ENCODE measurements at regions not wholly inside any gene's neighbourhood (a gene's known extent, or its start where the extent isn't known, plus 50 kb on each side); places are given as distances from the start of the nearest gene placed in this dataset.
A peak's percentile ranks its signal among the peaks of the same experiment; 100 is the strongest.
"Not testable (repeated sequence)": the region's sequence is repeated elsewhere in the genome, so short reads cannot be mapped to it uniquely, and the experiment has no call there.

- H3K9me3 ChIP-seq (replicated peaks) = no peaks in the 10 kb centered on the region
- H3K4me1 ChIP-seq = peaks cover 2% of the 10 kb centered on the region
- no peak overlapping the region for H3K4me3 ChIP-seq
- no peaks in the 10 kb centered on the region for H3K27me3 ChIP-seq
- H3K27ac ChIP-seq = no peak overlapping the region
- no peaks in the 10 kb centered on the region for H3K36me3 ChIP-seq
- no peak for DNase-seq
Observed at GRCh38 chr2:167857416-167857815, 390.0 kb downstream of the STK39 start.

DNA sequence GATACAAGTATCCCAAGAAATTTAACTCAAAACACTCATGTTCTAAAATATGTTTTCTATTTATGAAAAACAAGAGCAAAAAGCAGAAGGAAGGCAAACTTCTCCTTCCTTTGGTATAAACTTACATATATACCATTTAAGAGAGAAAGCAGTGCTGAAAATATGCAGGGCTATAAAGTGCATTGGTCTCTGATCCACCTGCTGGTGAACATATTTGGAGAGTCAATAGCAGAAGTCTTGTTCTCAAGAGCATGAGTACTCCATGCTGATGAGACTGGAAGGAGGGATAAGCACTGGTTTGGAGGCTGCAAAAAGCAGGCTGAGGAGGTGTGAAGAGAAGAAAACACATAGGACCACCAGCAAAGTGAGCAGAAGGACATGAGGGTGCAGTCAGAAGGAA is 391.2 kb downstream of the STK39 start:
- H3K4me1 ChIP-seq = no peaks in the 10 kb centered on the region
- H3K27me3 ChIP-seq = no peaks in the 10 kb centered on the region
- DNase-seq = no peak
- no peaks in the 10 kb centered on the region for H3K36me3 ChIP-seq
- H3K9me3 ChIP-seq (replicated peaks) = no peaks in the 10 kb centered on the region
- H3K27ac ChIP-seq = no peak overlapping the region
- no peak overlapping the region for H3K4me3 ChIP-seq

DNA sequence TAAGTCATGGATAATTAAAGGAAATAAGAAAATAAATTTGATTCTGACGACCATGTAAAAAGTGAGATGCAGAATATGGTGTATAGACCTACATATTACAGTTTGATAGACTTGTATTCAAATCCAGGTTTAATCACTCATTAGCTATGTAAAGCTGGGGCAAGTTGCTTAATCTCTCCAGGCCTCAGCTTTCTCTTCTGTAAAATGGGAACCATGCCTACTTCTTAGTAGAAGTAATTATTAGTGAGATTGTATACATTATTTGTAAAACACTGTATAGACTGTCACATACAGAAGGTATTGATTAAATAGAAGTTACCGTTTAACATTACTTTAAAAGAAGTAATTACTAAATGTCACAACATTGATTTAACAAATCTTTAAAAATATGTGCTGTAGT is 392.2 kb downstream of the STK39 start:
- DNase-seq = no peak
- H3K9me3 ChIP-seq (replicated peaks) = no peaks in the 10 kb centered on the region
- H3K27me3 ChIP-seq = no peaks in the 10 kb centered on the region
- H3K27ac ChIP-seq = no peak overlapping the region
- no peaks in the 10 kb centered on the region for H3K36me3 ChIP-seq
- no peak overlapping the region for H3K4me3 ChIP-seq
- no peaks in the 10 kb centered on the region for H3K4me1 ChIP-seq

- H3K4me3 ChIP-seq = no peak overlapping the region
- no peak overlapping the region for H3K27ac ChIP-seq
- no peaks in the 10 kb centered on the region for H3K36me3 ChIP-seq
- H3K27me3 ChIP-seq = no peaks in the 10 kb centered on the region
- H3K9me3 ChIP-seq (replicated peaks) = no peaks in the 10 kb centered on the region
- no peaks in the 10 kb centered on the region for H3K4me1 ChIP-seq
- DNase-seq = no peak
Observed at GRCh38 chr2:167853717-167854116, 393.7 kb downstream of the STK39 start.

DNA sequence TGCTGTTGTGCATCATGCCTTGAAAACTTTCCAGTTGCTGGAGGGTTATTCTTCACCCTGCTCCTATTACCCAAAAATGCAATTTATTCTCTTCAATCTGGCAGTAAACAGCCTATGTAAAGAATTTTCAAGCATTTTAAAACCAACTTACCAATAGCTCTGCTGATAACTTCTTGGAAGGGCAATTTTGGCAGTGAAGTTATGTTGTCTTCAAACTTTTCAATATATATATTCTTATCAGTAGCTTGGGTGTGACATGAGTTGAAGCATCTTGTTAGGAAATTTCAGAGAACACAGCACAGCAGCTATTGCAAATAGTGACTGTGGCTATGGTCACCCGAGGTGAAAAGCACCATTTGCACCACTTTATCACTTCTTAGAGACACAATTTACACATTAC is 395.5 kb downstream of the STK39 start:
- H3K27ac ChIP-seq = no peak overlapping the region
- no peak for DNase-seq
- no peaks in the 10 kb centered on the region for H3K9me3 ChIP-seq (replicated peaks)
- no peak overlapping the region for H3K4me3 ChIP-seq
- no peaks in the 10 kb centered on the region for H3K27me3 ChIP-seq
- no peaks in the 10 kb centered on the region for H3K36me3 ChIP-seq
- no peaks in the 10 kb centered on the region for H3K4me1 ChIP-seq

DNA sequence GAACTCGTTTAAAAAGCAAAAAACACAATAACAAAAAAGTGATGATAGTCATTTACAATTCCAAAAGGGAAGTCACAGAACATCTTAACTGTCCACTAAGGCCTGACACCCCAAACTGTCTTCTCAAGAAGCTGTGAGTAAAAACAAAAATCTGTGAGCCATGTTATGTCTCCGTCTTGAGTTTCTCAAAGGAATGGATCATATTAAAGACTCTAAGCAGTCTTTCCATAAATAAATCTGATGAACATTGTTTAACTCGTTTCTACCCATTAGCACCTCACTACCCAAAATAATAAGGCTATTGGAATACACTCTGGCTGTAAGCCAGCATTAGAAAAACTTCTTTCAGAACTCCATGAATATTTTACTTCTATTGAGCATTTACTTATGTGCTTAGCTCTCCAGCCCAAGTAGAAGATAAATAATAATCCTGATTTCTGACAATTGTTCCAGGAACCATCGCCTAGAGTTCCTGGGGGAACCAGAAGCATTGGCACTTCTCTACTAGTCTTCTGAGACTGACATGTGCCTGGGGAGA is 396.0 kb downstream of the STK39 start:
- Histone ChIP-seq H3K9me3 (replicated peaks) (no peaks in the 10 kb centered on the region), H3K4me1 (no peaks in the 10 kb centered on the region), H3K4me3 (no peak overlapping the region), H3K36me3 (no peaks in the 10 kb centered on the region), H3K27me3 (no peaks in the 10 kb centered on the region), H3K27ac (no peak overlapping the region)
- no peak for DNase-seq

- no peak overlapping the region for H3K4me3 ChIP-seq
- H3K36me3 ChIP-seq = no peaks in the 10 kb centered on the region
- peak; percentile 68 to 79 for DNase-seq
Observed at GRCh38 chr2:167844714-167845530, 402.5 kb downstream of the STK39 start.

DNA sequence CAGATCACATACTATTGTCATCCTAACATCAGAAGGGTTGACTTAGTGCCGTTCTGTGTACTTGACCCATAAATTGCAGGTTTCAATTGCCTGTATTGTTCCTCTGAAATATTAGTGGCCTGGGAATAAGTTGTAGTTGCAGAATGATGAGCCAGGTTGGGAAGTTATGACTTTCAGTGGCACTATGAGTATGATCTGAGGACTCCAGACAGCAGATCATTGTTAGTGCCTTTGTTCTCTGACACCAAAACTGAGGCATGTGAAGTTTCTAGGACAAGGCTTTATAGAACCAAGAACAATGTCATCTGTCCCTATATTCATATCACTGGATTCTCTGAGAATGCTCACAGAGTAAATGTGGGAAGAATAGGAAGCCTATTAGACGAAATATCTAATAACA is 403.7 kb downstream of the STK39 start:
- DNase-seq = no peak
- Histone ChIP-seq H3K27ac (no peak overlapping the region), H3K36me3 (no peaks in the 10 kb centered on the region), H3K9me3 (replicated peaks) (0 out of 2 replicates have a peak, but pooled peaks cover 3% of the 10 kb centered on the region), H3K4me1 (peaks cover 9% of the 10 kb centered on the region; the same call in 1 of the 2 replicates), H3K27me3 (no peaks in the 10 kb centered on the region), H3K4me3 (no peak overlapping the region)

More at GRCh38 chr2:167844714-167845530, 402.5 kb downstream of the STK39 start:
- peaks cover 9% of the 10 kb centered on the region; the same call in 1 of the 2 replicates for H3K4me1 ChIP-seq
- H3K9me3 ChIP-seq (replicated peaks) = 0 out of 2 replicates have a peak, but pooled peaks cover 3% of the 10 kb centered on the region
- no peaks in the 10 kb centered on the region for H3K27me3 ChIP-seq
- no peak overlapping the region for H3K27ac ChIP-seq

GRCh38 chr2:167843217-167843616 is 404.2 kb downstream of the STK39 start:
- H3K27me3 ChIP-seq = no peaks in the 10 kb centered on the region
- no peak for DNase-seq
- 0 out of 2 replicates have a peak, but pooled peaks cover 3% of the 10 kb centered on the region for H3K9me3 ChIP-seq (replicated peaks)
- H3K36me3 ChIP-seq = no peaks in the 10 kb centered on the region
- H3K4me1 ChIP-seq = peaks cover 9% of the 10 kb centered on the region; the same call in 1 of the 2 replicates
- no peak overlapping the region for H3K4me3 ChIP-seq
- no peak overlapping the region for H3K27ac ChIP-seq

- no peak overlapping the region for H3K27ac ChIP-seq
- no peaks in the 10 kb centered on the region for H3K27me3 ChIP-seq
- H3K9me3 ChIP-seq (replicated peaks) = 0 out of 2 replicates have a peak, but pooled peaks cover 3% of the 10 kb centered on the region
- no peaks in the 10 kb centered on the region for H3K36me3 ChIP-seq
- no peak for DNase-seq
- no peak overlapping the region for H3K4me3 ChIP-seq
- peaks cover 9% of the 10 kb centered on the region; the same call in 1 of the 2 replicates for H3K4me1 ChIP-seq
Observed at GRCh38 chr2:167842047-167842446, 405.3 kb downstream of the STK39 start.

DNA sequence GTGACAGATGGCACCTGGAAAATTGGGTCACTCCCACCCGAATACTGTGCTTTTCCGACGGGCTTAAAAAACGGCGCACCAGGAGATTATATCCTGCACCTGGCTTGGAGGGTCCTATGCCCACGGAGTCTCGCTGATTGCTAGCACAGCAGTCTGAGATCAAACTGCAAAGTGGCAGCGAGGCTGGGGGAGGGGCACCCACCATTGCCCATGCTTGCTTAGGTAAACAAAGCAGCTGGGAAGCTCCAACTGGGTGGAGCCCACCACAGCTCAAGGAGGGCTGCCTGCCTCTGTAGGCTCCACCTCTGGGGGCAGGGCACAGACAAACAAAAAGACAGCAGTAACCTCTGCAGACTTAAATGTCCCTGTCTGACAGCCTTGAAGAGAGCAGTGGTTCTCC is 412.1 kb downstream of the STK39 start:
- H3K36me3 ChIP-seq; H3K4me1 ChIP-seq; H3K27me3 ChIP-seq; H3K27ac ChIP-seq; H3K9me3 ChIP-seq (replicated peaks); DNase-seq; H3K4me3 ChIP-seq: not testable (repeated sequence)

- H3K4me3 ChIP-seq = no peak overlapping the region
- no peak for DNase-seq
- H3K27me3 ChIP-seq = no peaks in the 10 kb centered on the region
- no peaks in the 10 kb centered on the region for H3K9me3 ChIP-seq (replicated peaks)
- H3K36me3 ChIP-seq = no peaks in the 10 kb centered on the region
- no peak overlapping the region for H3K27ac ChIP-seq
- H3K4me1 ChIP-seq = no peaks in the 10 kb centered on the region; the same call in 1 of the 2 replicates
Observed at GRCh38 chr2:167834707-167835106, 412.7 kb downstream of the STK39 start.

GRCh38 chr2:167833294-167833693 is 414.1 kb downstream of the STK39 start:
- no peak overlapping the region for H3K4me3 ChIP-seq
- no peak overlapping the region for H3K27ac ChIP-seq
- no peaks in the 10 kb centered on the region for H3K27me3 ChIP-seq
- no peak for DNase-seq
- no peaks in the 10 kb centered on the region for H3K9me3 ChIP-seq (replicated peaks)
- H3K36me3 ChIP-seq = no peaks in the 10 kb centered on the region
- peaks cover 1% of the 10 kb centered on the region; the same call in 1 of the 2 replicates for H3K4me1 ChIP-seq

DNA sequence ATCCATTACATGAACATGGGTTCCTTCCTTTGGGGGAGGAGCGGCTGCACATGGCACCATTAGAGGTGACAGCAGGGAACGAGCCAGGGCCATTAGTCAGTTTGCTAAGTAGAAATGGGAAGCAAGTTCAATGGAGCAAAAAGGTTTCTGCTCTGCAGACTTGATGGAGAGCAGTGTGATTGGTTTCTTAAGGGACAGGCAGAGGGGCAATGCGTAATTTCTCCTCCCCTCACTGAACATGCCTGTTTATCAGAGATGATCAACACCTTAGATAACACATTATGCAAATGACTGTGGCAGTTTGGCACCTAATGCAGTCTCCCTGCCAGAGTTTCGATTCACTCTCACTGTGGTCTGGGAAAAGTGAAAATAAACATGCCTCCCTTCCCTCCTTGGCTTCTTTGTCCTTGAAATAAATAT is 414.5 kb downstream of the STK39 start:
- H3K27me3 ChIP-seq = no peaks in the 10 kb centered on the region
- H3K4me1 ChIP-seq = peaks cover 5% of the 10 kb centered on the region; the same call in 1 of the 2 replicates
- no peak overlapping the region for H3K27ac ChIP-seq
- peak in 1 of 2 experiments; percentile 16 for DNase-seq
- no peaks in the 10 kb centered on the region for H3K36me3 ChIP-seq
- H3K4me3 ChIP-seq = no peak overlapping the region
- no peaks in the 10 kb centered on the region for H3K9me3 ChIP-seq (replicated peaks)

DNA sequence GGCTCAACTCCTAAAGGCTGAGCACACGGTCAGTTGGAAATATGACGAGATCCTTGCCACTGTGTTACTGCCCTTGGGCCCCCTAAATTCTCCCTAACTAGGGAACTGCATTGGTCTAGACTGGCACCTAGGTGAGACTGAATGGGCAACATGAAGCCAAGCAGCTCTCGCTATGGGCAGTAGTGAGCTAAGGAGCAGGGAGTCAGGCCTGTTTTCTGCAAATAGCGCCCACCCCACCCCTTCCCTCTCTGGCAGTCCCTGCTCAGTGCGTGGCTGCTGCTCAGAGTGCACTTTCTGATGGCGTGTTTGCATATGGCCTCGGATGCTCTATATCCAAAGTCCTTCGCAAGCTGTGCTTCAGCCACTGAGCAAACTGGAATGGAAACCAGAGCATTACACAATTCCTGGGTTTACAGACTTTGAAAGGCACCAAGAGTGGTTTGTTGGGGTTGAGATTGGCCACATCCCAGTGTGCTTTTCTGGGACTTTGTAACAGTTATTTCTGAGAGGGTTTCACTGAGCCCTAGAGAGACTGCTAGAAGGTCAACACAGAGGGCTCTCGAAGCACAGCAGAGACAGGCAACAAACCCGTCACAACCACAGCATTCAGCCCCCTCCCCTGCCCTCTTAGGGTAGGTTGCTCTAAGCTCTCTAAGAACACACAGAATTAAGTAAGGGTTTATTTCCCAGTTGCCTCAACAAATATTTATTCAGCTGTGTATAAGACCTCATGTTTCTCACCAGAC is 419.9 kb downstream of the STK39 start:
- peak; percentile 19 to 28 for DNase-seq
- Histone ChIP-seq H3K4me3 (no peak overlapping the region), H3K27ac (no peak overlapping the region), H3K27me3 (no peaks in the 10 kb centered on the region), H3K4me1 (peaks cover 22% of the 10 kb centered on the region), H3K36me3 (no peaks in the 10 kb centered on the region), H3K9me3 (replicated peaks) (no peaks in the 10 kb centered on the region)

All from SJCRH30 (cell line).